ENCODE measurements at regions not wholly inside any gene's neighbourhood (a gene's known extent, or its start where the extent isn't known, plus 50 kb on each side); places are given as distances from the start of the nearest gene placed in this dataset.
"Not testable (repeated sequence)": the region's sequence is repeated elsewhere in the genome, so short reads cannot be mapped to it uniquely, and the experiment has no call there.

DNA sequence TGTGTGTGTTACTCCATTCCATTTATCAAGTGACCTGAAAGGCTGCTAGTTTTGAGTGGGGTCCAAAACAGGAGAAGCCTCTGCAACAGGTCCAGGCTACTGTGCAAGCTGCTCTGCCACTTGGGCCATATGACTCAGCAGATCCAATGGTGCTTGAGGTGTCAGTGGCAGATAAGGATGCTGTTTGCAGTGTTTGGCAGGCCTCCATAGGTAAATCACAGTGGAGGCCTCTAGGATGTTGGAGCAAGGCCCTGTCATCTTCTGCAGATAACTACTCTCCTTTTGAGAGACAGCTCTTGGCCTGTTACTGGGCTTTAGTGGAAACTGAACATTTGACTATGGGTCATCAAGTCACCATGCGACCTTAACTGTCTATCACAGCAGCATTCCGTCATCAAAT is 52.3 kb upstream of the SMARCAD1 start:
- not testable (repeated sequence) for DNase-seq (ENCODE audit: low spot score)

DNA sequence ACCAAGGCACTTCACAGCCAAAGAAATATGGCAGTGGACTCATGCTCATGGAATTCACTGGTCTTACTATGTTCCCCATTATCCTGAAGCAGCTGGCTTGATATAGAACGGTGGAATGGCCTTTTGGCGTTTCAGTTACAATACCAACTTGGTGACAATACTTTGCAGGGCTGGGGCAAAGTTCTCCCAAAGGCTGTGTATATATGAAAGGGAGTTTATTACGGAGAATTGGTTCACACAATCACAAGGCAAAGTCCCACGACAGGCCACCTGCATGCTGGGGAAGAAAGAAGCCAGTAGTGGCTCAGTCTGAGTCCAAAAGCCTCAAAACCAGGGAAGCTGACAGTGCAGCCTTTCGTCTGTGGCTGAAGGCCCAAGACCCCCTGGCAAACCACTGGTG is 50.8 kb upstream of the SMARCAD1 start:
- no peak for DNase-seq (ENCODE audit: low spot score)

Measured in RKO (cell line).